Mammary epithelial cell (primary cell): ENCODE measurements at regions not wholly inside any gene's neighbourhood (a gene's known extent, or its start where the extent isn't known, plus 50 kb on each side); places are given as distances from the start of the nearest gene placed in this dataset.

Experiments used
- CTCF ChIP-seq, 2 donors: IDR thresholded peaks in 1 of 2; conservative IDR thresholded peaks in 1 of 2; 2 replicates each; pipeline ENCODE4 v1.5.1; 2011 to 2012; ENCODE audit warnings: inconsistent platforms in 2 of 2, low read length in 2 of 2, mild to moderate bottlenecking in 2 of 2, control low read depth in 1 of 2, low read depth in 1 of 2; ENCODE audit not compliant: insufficient read depth in 1 of 2; ENCODE audit errors: extremely low read depth in 1 of 2
- EZH2 ChIP-seq: IDR thresholded peaks from 2 replicates; pipeline ENCODE4 v1.6.1; 2012; ENCODE audit warnings: low read length, inconsistent platforms, borderline replicate concordance

- TF ChIP-seq CTCF (conservative IDR thresholded peaks at IDR 0.05 in 1 of 2, IDR thresholded peaks at IDR 0.05 in 1 of 2; ENCODE audit: extremely low read depth in 1 of 2, insufficient read depth in 1 of 2, low read depth in 1 of 2, low read length in 2 of 2), result no peak
- no peak for TF ChIP-seq EZH2
Measured at GRCh38 chr4:101669138-101669831, 121.2 kb upstream of the BANK1 start.
